ENCODE measurements at regions not wholly inside any gene's neighbourhood (a gene's known extent, or its start where the extent isn't known, plus 50 kb on each side); places are given as distances from the start of the nearest gene placed in this dataset.
A peak's percentile ranks its signal among the peaks of the same experiment; 100 is the strongest.
"Not testable (repeated sequence)": the region's sequence is repeated elsewhere in the genome, so short reads cannot be mapped to it uniquely, and the experiment has no call there.

DNA sequence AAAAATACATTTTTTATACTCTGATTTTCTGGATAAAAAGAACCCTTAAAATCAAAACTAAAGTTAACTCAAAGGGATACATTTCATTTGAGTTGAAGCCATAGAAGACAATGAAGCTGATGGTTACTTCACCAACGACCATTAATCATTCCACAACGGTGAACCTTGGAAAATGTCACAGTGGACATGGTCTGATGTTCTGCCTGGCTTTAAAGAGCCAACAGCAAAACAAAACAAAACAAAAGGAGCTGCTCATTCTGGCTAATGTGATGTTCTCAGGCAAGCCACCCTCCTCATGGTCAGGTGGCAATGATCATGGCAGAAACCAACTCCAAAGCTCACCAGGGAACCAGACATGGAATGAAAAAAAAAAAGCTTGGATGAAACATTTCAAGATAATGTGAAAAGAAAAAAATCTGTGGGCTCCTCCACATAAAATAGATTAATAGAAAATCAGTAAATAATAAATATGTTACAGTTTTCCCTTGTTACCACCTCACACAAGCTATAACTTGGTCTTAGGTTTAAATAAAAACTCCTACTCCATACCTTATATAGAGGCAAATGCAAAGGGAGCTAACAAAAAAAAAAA is 90.1 kb upstream of the SERTAD2 start:
- no peak for DNase-seq

DNA sequence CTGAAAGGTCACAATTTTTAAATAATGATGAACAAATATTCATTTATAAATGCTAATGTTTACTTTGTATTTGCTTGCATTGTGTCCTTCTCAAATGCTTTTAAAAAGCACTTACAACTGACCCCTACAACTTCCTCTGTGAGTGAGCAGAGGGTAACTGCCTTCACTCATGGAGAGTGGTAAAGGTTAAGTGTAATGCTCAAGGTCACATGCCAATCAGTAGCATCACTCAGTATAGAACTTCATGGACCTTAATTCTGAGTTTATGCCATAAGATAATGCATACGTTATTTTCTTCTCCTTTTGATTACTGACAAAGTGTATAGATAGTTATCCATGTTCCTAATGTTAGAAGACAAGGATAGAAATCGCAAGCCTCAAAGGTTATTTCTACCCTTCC is 91.8 kb upstream of the SERTAD2 start:
- DNase-seq, result no peak

- DNase-seq, result not testable (repeated sequence)
These were observed 94.0 kb upstream of the SERTAD2 start for GRCh38 chr2:64747690-64748091.

DNA sequence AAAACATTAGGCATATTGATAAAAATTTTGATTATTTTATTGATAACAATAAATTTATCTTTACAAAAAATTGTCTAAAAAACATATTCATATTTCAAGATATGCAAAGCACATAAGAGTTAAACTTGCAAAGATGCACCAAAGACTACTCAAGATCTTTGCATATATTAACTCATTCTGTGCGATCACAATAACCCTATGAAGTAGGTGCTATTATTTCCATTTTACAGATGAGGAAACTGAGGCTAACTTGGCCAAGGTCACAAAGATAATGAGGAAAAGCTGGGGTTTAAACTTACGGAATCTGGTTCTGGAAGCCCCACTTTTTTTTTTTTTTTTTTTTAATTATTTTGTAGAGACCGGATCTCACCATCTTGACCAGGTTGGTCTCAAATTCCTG is 94.4 kb upstream of the SERTAD2 start:
- DNase-seq, result no peak

DNA sequence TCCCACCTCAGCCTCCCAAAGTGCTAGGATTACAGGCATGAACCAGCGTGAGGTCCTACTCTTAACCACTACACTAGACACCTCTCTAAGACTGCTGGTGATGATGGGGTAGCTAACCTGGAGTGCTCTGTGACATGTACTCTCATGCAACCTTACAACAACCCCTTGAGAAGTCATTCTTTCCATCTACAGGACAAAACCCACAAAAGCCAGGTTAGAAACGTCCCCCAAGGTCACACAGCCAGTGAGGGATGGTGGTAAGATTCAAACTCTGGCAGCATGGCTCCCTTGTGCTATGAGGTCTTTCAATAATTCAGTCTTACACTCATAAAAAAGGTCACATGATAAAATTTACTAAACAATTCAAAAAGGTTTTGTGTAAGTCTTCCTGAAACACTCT is 94.8 kb upstream of the SERTAD2 start:
- no peak for DNase-seq

DNA sequence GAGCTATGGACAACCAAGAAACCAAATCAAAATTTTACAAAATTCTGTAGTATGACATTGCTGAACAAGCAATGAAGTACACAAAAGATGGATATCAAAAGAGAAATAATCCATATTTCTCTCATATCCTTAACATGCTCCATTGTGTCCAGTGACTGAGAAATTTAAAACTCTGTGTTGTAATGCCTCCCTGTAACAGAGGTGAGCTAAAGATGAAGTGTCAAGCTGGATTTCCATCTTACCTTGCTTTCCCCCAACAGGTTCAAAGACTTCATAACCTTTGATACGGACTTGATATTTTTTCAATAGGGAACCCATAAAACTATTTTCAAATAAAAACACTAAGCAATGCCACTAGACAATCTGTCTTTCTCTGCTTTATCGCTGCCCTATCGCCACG is 95.7 kb upstream of the SERTAD2 start:
- no peak for DNase-seq

GRCh38 chr2:64750001-64750816 is 96.5 kb upstream of the SERTAD2 start:
- DNase-seq, result peak in 2 of 3 donors; percentile 61 to 72

DNA sequence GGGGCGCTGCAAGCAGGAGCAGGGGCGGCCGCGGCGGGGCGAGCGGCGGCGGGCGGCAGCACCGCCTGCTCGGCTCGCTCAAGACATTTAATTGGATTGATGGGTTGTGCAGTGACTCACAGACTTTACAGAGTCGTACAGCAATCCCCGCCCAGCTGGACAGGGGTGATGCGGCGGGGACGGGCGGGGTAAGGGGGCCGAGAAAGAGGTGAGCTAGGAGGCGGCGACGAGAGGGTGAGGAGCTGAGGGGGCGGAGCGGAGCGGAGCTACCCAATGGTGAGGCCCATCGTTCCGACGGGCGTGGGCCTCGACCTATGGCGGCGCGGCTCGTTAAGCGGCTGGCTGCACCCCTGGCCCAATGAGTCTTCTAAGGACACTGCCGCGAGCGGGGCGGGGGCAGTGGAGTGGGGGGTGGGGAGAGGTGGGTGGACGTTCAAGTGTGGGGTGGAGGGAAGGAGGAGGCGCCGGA is 97.1 kb upstream of the SERTAD2 start:
- DNase-seq, result peak; percentile 99 to 100 (median 100)

GRCh38 chr2:64751286-64752260 is 97.9 kb upstream of the SERTAD2 start:
- DNase-seq, result peak in 2 of 3 donors; percentile 100

GRCh38 chr2:64753399-64753798 is 99.7 kb upstream of the SERTAD2 start:
- no peak for DNase-seq

GRCh38 chr2:64754570-64754969 is 100.9 kb upstream of the SERTAD2 start:
- no peak for DNase-seq

DNA sequence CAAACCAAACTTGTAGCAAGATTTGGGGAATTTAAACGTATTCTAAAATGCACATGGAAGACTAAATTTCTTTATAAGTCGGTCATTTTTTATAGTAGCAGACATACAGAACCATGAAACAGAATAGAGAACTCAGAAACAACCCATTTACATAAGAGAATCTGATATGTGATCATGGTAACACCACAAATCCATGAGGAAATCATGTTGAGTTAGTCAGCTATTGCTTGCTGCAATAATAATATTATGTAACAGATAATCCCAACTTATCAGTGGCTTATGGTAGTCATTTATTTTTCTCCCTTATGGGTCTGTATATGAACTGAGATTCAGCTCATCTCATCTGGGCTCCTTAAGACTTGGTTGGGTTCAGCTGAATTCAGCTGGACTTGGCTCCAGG is 103.4 kb upstream of the SERTAD2 start:
- DNase-seq, result no peak

- DNase-seq, result peak in 1 of 3 donors; percentile 27
These were observed 106.4 kb upstream of the SERTAD2 start for GRCh38 chr2:64760128-64760527.

DNA sequence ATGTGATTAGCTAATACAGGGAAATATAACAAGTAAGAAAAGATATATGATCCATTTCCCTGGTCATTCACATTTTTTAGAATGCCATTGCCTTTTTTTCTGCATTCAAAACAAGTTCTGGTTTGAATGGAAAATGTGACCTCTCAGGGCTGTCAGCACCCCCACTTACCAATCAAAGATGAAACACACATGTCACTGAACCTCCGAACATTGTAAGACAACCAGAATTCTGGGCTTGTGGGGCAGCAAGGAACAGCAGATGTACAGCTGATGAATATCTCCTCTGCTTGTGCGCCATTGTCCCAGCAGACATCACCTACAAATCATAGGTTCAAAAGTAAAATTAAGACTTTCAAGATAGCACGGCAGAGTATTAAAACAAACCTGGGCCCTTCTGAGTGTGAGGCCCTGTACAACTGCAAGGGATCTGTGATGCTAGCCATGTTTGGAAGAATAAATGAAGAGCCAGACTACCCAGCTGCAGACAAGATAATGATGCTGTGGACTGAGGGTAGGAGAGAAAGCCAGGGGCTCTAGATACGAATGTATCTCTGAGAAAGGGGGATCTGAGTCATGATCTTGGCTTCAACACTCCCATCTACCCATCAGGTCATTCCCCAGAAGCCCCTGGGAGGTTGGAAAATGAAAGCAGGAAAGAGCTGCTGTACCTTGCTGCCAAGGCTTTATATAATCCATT is 108.7 kb upstream of the SERTAD2 start:
- no peak for DNase-seq

DNA sequence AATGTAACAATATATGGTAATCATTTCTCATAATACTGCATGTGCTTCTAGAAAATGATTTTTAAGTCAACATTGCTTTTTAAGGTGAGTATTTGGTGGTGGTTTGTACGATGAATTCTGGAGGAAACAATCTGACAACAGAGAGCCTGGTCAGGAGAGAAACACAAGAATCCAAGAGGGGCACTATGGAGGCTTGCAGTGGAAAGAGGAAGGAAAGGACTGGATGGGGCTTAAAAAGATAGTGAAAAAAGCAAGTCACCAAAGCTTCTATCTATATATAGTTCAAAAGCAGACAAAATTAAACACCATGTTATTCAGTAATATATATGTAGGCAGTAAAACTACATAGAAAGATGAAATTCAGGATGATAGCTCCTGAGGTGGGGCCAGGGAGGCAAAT is 109.4 kb upstream of the SERTAD2 start:
- no peak for DNase-seq

- no peak for DNase-seq
These were observed 111.6 kb upstream of the SERTAD2 start for GRCh38 chr2:64765160-64765805.

DNA sequence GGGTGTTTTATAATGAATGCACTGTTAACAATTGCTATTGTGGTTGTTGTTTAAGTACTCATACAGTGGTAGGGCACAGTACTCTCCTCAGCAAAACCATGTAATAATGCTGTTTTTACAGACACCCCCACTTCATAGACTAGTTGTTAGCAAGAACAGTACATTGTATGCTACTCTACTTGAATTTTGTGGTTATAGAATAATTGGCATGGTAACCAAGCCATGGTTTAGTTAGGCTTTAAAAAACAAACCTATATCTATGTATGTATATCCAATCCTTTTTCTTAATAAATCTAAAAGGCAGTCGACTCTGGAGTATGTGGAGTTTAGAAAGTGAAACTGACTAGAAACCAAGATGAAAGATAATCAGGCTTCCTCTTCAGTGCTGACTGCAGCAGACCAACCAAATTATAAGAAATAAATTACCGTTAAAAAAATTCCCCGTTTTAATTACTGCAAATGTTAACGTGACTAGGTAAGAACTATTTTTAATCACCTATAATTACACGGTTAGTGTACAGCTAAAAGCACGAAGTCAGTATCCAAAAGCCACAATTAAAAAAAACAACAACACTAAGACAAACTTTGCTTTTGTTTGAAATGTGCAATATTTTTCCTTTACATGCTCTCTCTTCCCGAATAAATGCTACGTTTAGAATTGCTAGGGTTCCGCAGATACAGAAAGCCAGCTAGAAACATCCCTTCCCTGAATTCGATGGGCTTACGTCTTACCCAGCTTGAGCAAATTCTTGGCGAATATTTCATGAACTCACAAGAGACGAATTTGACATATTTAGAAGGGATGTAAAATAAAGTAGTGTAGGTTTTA is 113.3 kb upstream of the SERTAD2 start:
- DNase-seq, result peak in 2 of 3 donors; percentile 44 to 70

DNA sequence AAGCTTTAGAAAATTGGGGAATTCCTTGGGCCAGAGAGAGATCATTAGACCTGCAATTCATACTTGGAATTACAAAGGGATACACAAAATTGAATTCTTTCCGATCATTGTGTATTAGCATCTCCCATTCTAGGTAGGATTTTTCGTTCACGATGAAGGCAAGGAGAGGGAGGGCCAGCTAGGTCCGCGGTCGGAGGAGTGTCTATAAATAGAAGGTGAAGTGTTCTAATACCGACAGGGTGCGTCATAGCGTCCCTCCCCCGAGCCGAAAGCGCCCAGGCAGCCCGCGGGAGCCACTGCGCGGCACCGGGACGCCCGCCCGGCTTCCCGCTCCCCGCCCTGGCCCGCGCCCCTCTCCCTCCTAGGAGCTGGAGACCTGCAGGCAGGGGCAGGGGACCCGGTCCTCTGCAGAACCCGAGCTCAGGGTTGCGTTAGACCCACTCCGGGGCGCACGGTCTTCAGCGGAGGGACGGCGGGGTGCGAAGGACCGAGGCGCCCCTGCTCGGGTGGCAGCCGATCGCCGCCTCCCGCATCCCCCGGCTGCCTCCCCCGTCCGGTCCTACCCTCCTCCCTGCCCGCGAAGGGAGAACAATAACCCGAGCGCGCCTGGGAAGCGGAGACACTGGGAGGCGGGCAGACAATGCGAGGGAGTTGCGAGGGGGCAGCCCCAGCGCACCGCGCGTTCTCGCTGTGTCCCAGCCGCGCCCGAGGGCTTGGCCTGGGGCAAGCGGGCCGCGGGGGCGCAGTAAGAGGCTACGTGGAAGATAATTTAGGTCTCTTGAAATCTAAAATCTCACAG is 114.2 kb upstream of the SERTAD2 start:
- peak; percentile 88 to 94 (median 93) for DNase-seq

DNA sequence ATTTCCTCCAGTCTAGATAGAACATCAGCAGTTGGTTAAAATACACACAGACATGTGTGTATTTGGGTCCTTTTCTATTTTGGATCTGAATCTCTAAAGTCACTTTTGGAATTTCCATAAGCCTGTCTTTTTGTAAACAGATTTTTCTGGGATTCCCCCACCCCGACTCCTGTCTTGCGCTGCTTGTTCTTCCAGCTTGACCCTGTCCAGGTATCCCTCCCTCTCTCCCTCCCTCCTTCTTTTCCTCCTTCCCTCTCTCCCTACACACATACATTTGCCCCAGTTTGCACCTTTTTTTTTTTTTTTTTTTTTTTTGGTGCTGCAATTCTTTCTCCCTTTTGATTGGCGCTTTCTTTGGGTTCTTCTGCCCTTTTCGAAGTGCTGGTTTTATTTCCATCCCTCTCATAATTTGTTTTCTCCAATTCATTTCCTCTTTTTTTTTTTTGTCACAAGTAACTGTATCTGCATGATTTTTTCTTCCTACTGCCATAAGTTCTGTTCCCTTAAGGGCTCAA is 114.8 kb upstream of the SERTAD2 start:
- DNase-seq, result no peak

Measured in muscle of back (tissue), 3 donors.